ENCODE measurements at regions not wholly inside any gene's neighbourhood (a gene's known extent, or its start where the extent isn't known, plus 50 kb on each side); places are given as distances from the start of the nearest gene placed in this dataset.

GRCh38 chr5:97408331-97408730 is 225.3 kb upstream of the RIOK2 start:
- TF ChIP-seq GATA2 (IDR thresholded peaks at IDR 0.05; ENCODE audit: low read depth, low read length) = no peak
- no peak for TF ChIP-seq GATA3 (IDR thresholded peaks at IDR 0.05; ENCODE audit: low read depth, low read length)

Measured in SH-SY5Y (cell line).